Activated T-cell treated with anti-CD3 and anti-CD28 coated beads, Interleukin-2, amount 50 U/mL, for 72 hours (primary cell): ENCODE measurements at regions not wholly inside any gene's neighbourhood (a gene's known extent, or its start where the extent isn't known, plus 50 kb on each side); places are given as distances from the start of the nearest gene placed in this dataset.
"Not testable (repeated sequence)": the region's sequence is repeated elsewhere in the genome, so short reads cannot be mapped to it uniquely, and the experiment has no call there.

ENCODE experiments used
- ATAC-seq, 2 donors: fragments of 150-1000 bp; cut with Tn5 transposase; replicated peaks in 1 of 2; 2 replicates each; pipeline ENCODE4 v1.10.0; 2021; ENCODE audit warnings: moderate library complexity in 2 of 2, mild to moderate bottlenecking in 1 of 2
- DNase-seq, 2 donors: peaks; one replicate each; pipeline ENCODE4 v3.0.0; 2021 to 2022; ENCODE audit warnings: mixed read lengths in 1 of 2
- H3K27ac Mint-ChIP-seq: one replicate; pipeline ENCODE4 v1.8.0; 2022; ENCODE audit warnings: mild to moderate bottlenecking, moderate library complexity, mixed read lengths
- H3K27me3 Mint-ChIP-seq: one replicate; pipeline ENCODE4 v1.8.0; 2022; ENCODE audit warnings: low read depth, mixed read lengths
- H3K36me3 Mint-ChIP-seq, 2 donors: one replicate each; pipeline ENCODE4 v1.8.0; 2022; ENCODE audit warnings: mixed read lengths in 2 of 2, mild to moderate bottlenecking in 1 of 2; ENCODE audit not compliant: insufficient read depth in 2 of 2
- H3K4me1 Mint-ChIP-seq: one replicate; pipeline ENCODE4 v1.8.0; 2022; ENCODE audit warnings: low read depth, mixed read lengths
- H3K4me3 Mint-ChIP-seq, 2 donors: one replicate each; pipeline ENCODE4 v1.8.0; 2022; ENCODE audit warnings: mild to moderate bottlenecking in 2 of 2, mixed read lengths in 2 of 2, moderate library complexity in 2 of 2
- H3K9me3 Mint-ChIP-seq, 2 donors: one replicate each; pipeline ENCODE4 v1.8.0; 2022; ENCODE audit warnings: mixed read lengths in 2 of 2

DNA sequence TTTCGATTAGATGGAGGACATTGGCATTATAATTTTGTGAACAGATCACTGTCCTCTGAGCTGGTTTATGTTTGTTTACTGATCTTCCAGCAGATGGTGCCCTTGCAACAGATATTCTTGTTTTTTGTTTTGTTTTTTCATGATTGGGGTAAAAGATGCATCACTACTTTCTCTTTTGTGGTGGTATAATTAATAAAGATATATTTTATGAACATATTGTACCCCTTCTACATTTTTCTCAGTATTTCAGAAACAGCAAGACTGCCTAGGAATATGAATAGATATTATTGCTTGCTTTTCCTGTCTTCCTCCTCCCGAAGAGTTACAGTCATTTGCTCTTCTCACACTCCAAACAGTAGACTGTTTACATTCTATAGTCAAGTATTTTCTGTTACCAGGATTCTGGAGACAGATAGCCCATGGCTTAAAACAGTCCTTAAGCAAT is 905.2 kb downstream of the TRAM1L1 start:
- Mint-ChIP-seq H3K36me3 (no peaks in the 10 kb centered on the region), H3K27ac (no peak overlapping the region), H3K4me1 (no peaks in the 10 kb centered on the region), H3K27me3 (no peaks in the 10 kb centered on the region), H3K9me3 (peaks cover 2 to 4% of the 10 kb centered on the region in 2 donors), H3K4me3 (no peak overlapping the region)
- no peak for ATAC-seq
- DNase-seq, result no peak

DNA sequence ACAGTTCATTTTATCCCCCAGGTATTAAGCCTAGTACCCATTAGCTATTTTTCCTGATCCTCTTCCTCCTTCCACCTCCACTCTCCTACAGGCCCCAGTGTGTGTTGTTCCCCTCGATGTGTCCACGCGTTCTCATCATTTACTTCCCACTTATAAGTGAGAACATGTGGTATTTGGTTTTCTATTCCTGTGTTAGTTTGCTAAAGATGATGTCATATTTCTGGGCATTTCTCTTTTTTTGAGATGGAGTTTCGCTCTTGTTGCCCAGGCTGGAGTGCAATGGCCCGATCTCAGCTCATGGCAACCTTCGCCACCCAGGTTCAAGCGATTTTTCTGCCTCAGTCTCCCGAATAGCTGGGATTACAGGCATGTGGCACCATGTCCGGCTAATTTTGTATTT is 934.0 kb downstream of the TRAM1L1 start:
- H3K4me3 Mint-ChIP-seq, H3K4me1 Mint-ChIP-seq: not testable (repeated sequence)

DNA sequence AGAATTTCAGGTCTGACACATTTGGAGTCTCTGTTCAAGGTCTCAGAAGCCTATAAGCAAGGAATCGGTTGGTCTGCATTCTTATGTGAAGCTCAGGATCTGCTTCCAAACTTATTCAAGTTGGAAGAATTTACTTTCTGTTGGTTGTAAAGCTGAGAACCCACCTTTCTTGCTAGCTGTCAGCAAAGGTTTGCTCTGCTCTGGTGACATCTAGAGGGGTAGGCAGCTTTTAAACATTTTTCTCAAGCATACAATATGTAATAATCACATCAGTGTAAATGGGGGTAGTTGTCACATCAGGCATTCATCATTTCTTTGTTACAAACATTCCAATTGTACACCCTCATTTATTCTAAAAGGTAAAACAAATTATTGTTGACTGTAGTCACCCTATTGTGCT is 935.2 kb downstream of the TRAM1L1 start:
- ATAC-seq (no peak), DNase-seq (no peak)
- no peaks in the 10 kb centered on the region for H3K27me3 Mint-ChIP-seq
- no peak overlapping the region for H3K4me3 Mint-ChIP-seq
- H3K36me3 Mint-ChIP-seq, result no peaks in the 10 kb centered on the region
- H3K4me1 Mint-ChIP-seq, result no peaks in the 10 kb centered on the region
- H3K27ac Mint-ChIP-seq, result no peak overlapping the region
- H3K9me3 Mint-ChIP-seq, result peaks cover 0 to 5% of the 10 kb centered on the region in 2 donors

More for the DNA sequence above, 934.0 kb downstream of the TRAM1L1 start:
- H3K27me3 Mint-ChIP-seq, ATAC-seq, H3K36me3 Mint-ChIP-seq, H3K27ac Mint-ChIP-seq, H3K9me3 Mint-ChIP-seq, DNase-seq: not testable (repeated sequence)

DNA sequence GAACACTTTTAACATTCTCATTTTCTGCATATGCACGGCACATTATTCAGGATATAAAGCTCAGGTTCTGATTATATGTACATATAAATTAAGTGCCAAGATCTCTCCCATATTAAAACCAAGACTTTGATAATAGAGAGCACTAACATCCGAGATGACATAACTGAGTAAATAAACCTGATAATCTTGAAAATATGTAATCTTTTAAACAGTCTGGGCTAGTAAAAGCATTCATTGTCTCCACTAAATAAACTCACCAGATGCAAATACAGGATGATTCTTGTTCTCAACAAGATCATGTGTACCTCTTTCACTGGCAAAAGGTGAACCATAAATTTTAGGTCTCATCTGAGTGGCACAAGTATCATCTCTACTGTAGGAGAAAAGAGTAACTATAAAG is 942.2 kb downstream of the TRAM1L1 start:
- no peak for DNase-seq
- peaks cover 0 to 3% of the 10 kb centered on the region in 2 donors for H3K9me3 Mint-ChIP-seq
- H3K4me1 Mint-ChIP-seq, result no peaks in the 10 kb centered on the region
- H3K4me3 Mint-ChIP-seq, result no peak overlapping the region
- H3K27me3 Mint-ChIP-seq, result no peaks in the 10 kb centered on the region
- no peaks in the 10 kb centered on the region for H3K36me3 Mint-ChIP-seq
- no peak for ATAC-seq
- no peak overlapping the region for H3K27ac Mint-ChIP-seq

DNA sequence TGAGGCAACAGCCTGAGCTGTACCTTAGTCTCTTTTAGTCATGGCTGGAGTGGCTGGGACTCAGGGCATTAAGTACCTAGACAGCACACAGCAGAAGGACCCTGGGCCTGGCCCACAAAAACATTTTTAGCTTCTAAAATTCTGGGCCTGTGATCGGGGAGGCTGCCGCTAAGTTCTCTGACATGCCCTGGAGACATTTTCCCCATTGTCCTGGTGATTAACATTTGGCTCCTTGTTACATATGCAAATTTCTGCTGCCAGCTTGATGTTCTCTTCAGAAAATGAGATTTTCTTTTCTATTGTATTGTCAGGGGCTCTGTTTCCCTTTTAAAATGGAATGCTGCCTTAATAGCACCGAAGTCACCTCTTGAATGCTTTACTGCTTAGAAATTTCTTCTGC is 952.4 kb downstream of the TRAM1L1 start:
- no peaks in the 10 kb centered on the region for H3K36me3 Mint-ChIP-seq
- no peak for DNase-seq
- H3K4me1 Mint-ChIP-seq, result no peaks in the 10 kb centered on the region
- no peak overlapping the region for H3K27ac Mint-ChIP-seq
- peaks cover 2 to 3% of the 10 kb centered on the region in 2 donors for H3K9me3 Mint-ChIP-seq
- H3K4me3 Mint-ChIP-seq, result no peak overlapping the region
- no peak for ATAC-seq
- no peaks in the 10 kb centered on the region for H3K27me3 Mint-ChIP-seq

DNA sequence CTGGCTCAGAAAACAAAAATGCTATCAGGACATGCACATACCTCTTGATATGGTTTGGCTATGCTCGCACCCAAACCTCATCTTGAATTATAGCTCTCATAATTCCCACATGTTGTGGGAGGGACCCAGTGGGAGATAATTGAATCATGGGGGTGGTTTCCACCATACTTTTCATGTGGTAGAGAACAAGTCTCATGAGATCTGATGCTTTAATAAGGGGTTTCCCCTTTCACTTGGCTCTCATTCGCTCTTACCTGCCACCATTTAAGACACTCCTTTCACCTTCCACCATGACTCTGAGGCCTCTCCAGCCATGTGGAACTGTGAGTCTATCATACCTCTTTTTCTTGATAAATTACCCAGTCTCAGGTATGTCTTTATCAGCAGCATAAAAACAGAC is 958.6 kb downstream of the TRAM1L1 start:
- Mint-ChIP-seq H3K27me3 (no peaks in the 10 kb centered on the region), H3K36me3 (no peaks in the 10 kb centered on the region), H3K27ac (no peak overlapping the region), H3K9me3 (peaks cover 0 to 3% of the 10 kb centered on the region in 2 donors), H3K4me1 (no peaks in the 10 kb centered on the region), H3K4me3 (no peak overlapping the region)
- ATAC-seq, result no peak
- no peak for DNase-seq

DNA sequence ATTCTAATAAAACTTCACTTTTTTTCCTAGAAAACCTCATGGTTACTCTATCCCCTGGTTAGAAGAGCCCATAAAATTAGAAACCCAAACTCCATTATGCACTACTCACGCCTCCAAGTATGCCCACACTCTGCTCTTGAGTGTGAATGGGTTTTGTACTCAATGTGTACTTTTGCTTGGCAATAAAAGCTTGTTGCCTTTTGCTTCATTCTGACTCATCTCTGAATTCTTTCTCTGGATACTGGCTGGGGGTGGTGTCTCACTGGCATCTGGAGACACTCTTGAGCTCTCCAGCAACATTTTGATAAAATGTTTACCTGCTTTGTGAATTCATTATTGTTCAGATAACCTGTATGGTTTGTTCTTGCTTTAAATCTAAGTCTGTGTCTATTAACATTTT is 963.3 kb downstream of the TRAM1L1 start:
- Mint-ChIP-seq H3K9me3 (peaks cover 0 to 2% of the 10 kb centered on the region in 2 donors), H3K4me3 (no peak overlapping the region), H3K27me3 (no peaks in the 10 kb centered on the region), H3K36me3 (no peaks in the 10 kb centered on the region), H3K27ac (no peak overlapping the region), H3K4me1 (no peaks in the 10 kb centered on the region)
- no peak for ATAC-seq
- DNase-seq, result no peak

DNA sequence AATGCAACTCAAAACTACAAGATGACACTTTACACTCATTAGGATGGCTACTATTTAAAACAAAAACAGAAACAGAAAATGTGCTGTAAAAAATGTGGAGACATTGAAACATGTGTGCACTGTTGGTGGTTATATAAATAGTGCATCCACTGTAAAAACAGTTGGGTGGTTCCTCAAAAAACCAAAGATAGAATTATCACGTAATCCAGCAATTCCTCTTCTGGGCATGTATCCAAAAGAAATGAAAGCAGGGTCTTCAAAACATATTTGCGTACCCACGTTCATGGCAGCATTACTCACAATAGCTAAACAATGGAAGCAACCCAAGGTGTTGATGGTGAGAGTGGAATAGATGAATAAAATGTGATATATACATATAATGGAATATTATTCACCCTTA is 967.2 kb downstream of the TRAM1L1 start:
- H3K9me3 Mint-ChIP-seq, result peaks cover 0 to 4% of the 10 kb centered on the region in 2 donors

DNA sequence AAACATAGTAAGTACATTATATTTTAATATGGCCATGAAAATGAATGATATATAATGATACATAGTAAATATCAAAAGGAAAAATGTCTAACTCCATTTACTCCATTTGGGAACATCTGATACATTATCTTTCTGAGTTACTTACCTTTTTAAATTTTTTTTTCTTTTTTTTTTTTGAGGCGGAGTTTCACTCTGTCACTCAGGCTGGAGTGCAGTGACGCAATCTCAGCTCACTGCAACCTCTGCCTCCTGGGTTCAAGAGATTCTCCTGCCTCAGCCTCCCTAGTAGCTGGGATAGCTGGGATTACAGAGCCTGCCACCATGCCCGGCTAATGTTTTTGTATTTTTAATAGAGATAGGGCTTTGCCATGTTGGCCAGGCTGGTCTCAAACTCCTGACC is 972.5 kb downstream of the TRAM1L1 start:
- H3K36me3 Mint-ChIP-seq, H3K9me3 Mint-ChIP-seq, H3K4me1 Mint-ChIP-seq, H3K27ac Mint-ChIP-seq, H3K27me3 Mint-ChIP-seq, DNase-seq, ATAC-seq, H3K4me3 Mint-ChIP-seq: not testable (repeated sequence)

More for the DNA sequence above, 967.2 kb downstream of the TRAM1L1 start:
- Mint-ChIP-seq H3K4me1 (no peaks in the 10 kb centered on the region), H3K36me3 (no peaks in the 10 kb centered on the region), H3K27me3 (no peaks in the 10 kb centered on the region), H3K4me3 (no peak overlapping the region), H3K27ac (no peak overlapping the region)
- no peak for DNase-seq
- ATAC-seq, result no peak

DNA sequence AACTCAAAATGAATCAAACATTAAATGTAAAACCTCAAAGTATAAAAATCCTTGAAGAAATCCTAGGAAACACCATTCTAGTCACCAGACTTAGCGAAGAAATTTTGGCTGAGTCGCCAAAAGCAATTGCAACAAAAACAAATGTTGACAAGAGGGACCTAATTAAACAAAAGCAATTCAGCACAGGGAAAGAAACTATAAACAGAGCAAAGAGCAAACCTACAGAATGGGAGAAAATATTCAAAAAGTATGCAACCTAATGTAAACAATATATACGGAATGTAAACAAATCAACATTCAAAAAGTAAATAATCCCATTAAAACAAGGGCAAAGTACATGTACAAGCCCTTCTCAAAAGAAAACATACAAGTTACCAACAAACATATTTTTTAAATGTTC is 974.7 kb downstream of the TRAM1L1 start:
- Mint-ChIP-seq H3K4me1 (no peaks in the 10 kb centered on the region), H3K36me3 (no peaks in the 10 kb centered on the region), H3K27ac (no peak overlapping the region), H3K9me3 (peaks cover 0 to 2% of the 10 kb centered on the region in 2 donors), H3K27me3 (no peaks in the 10 kb centered on the region), H3K4me3 (no peak overlapping the region)
- ATAC-seq (no peak), DNase-seq (no peak)

DNA sequence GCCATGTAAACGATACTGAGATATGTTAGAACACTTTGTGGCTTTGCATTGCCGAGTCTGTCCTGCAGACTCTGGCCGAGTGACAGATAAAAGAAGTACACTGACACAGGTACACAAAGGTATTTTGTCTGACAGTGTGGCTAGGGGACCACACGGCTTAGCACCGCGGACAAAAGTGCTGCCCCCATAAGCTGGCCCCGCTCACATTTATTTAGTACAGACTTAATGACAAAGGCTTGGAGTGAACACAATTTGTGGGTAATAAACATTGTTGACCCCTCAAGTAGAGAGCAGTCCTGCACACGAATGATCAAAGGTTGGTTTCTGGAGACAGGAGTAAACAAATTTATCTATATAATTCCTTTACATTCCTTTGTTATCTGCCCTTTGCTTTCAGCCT is 976.8 kb downstream of the TRAM1L1 start:
- H3K27me3 Mint-ChIP-seq, result no peaks in the 10 kb centered on the region
- no peak overlapping the region for H3K4me3 Mint-ChIP-seq
- H3K9me3 Mint-ChIP-seq, result no peaks in the 10 kb centered on the region
- DNase-seq (no peak), ATAC-seq (no peak)
- no peaks in the 10 kb centered on the region for H3K4me1 Mint-ChIP-seq
- H3K27ac Mint-ChIP-seq, result no peak overlapping the region
- no peaks in the 10 kb centered on the region for H3K36me3 Mint-ChIP-seq

DNA sequence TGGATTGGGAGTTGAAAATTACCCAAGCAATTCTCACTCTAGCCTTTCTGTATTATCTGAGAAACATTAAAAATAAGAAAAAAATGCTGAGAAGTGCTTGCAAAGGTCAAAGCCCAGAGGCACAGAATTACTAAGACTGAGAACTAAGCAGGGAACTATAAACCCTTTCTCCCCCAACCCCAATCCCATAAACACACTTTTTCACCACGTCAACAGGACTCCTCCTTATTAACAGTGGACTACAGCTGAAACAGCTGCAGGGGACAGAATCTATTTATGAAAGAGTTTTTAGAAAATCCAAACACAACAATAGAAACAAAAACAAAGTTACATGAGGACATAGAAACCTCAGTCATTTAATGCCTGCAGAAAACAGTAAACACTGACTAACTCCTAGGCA is 984.1 kb downstream of the TRAM1L1 start:
- Mint-ChIP-seq H3K27me3 (no peaks in the 10 kb centered on the region), H3K4me3 (no peak overlapping the region), H3K9me3 (peaks cover 8 to 11% of the 10 kb centered on the region in 2 donors), H3K27ac (no peak overlapping the region), H3K4me1 (no peaks in the 10 kb centered on the region), H3K36me3 (peaks cover 1 to 3% of the 10 kb centered on the region in 2 donors)
- ATAC-seq (no peak), DNase-seq (no peak)

DNA sequence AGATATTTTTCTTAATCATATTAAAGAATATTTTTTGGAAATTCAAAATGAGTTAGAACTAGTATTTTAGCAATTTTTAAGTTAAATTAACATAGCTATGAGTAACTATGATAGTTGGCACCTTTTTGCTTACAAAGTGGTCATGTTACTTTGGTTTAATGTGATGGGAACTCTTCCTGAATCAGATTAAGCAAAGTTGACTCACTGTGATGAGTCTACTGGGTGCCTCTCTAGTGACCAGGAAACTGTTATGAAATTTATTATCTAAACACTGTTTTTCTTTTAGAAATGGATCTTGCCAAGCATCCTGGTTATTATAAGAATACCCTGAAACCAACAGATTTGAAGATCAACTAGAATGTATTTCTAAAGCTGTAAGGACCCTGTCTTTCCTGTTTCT is 985.8 kb downstream of the TRAM1L1 start:
- Mint-ChIP-seq H3K4me1 (no peaks in the 10 kb centered on the region), H3K9me3 (peaks cover 8 to 11% of the 10 kb centered on the region in 2 donors), H3K4me3 (no peak overlapping the region), H3K27me3 (no peaks in the 10 kb centered on the region), H3K36me3 (peaks cover 1 to 3% of the 10 kb centered on the region in 2 donors), H3K27ac (no peak overlapping the region)
- ATAC-seq (no peak), DNase-seq (no peak)

DNA sequence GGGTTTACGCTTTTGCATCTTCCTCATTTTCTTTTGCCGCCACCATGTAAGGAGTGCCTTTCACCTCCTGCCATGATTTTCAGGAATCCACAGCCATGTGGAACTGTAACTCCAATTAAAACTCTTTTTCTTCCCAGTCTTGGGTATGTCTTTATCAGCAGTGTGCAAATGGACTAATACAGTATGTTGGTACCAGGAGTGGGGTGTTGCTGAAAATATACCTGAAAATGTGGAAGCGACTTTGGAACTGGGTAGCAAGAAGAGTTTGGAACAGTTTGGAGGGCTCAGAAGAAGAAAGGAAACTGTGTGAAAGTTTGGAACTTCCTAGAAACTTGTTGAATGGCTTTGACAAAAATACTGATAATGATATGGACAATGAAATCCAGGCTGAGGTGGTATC is 983.9 kb upstream of the NDST4 start:
- H3K36me3 Mint-ChIP-seq, ATAC-seq, H3K4me3 Mint-ChIP-seq, DNase-seq, H3K27ac Mint-ChIP-seq, H3K4me1 Mint-ChIP-seq, H3K27me3 Mint-ChIP-seq: not testable (repeated sequence)
- H3K9me3 Mint-ChIP-seq, result peaks cover 9 to 11% of the 10 kb centered on the region in 2 donors
